LNCaP clone FGC (cell line): ENCODE measurements at regions not wholly inside any gene's neighbourhood (a gene's known extent, or its start where the extent isn't known, plus 50 kb on each side); places are given as distances from the start of the nearest gene placed in this dataset.
"Not testable (repeated sequence)": the region's sequence is repeated elsewhere in the genome, so short reads cannot be mapped to it uniquely, and the experiment has no call there.

Experiments used
- DNase-seq: peaks from one replicate; pipeline ENCODE4 v3.0.0-alpha.2; 2011; ENCODE audit warnings: low read depth
- H3K4me3 ChIP-seq: 2 replicates; pipeline ENCODE4 v1.5.1; 2011; ENCODE audit warnings: mild to moderate bottlenecking, low read depth, low read length, control low read depth
- CTCF ChIP-seq: IDR thresholded peaks from 2 replicates; pipeline ENCODE4 v1.5.1; 2012; ENCODE audit warnings: mild to moderate bottlenecking; ENCODE audit not compliant: control insufficient read depth, insufficient read depth; ENCODE audit errors: extremely low read depth

- DNase-seq = no peak
- no peak for TF ChIP-seq CTCF
- H3K4me3 ChIP-seq = no peak overlapping the region
Measured at GRCh38 chr1:234893359-234893724, 235.3 kb downstream of the TOMM20 start.

GRCh38 chr1:234892642-234893041 lies 236.0 kb downstream of the TOMM20 start:
- DNase-seq = no peak
- TF ChIP-seq CTCF = no peak
- no peak overlapping the region for H3K4me3 ChIP-seq

DNA sequence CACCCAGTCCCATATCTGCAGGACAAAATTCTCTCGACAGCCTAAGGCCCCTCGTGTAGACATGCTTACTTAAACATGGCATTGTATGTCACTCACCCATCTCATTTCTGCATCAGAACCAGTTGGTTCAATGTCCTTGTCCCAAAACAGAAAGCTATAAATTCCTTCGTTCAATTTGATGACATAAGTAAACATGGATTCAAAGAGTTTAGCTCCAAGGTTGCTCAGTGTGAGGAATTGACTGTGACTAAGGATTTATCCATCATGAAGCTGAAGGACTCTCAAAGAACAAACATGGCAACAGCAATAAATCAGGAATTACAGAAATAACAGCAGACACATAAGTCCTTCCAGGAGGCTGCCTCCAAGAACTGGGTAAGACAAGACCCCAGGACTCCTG lies 237.2 kb downstream of the TOMM20 start:
- no peak overlapping the region for H3K4me3 ChIP-seq
- no peak for DNase-seq
- no peak for TF ChIP-seq CTCF

DNA sequence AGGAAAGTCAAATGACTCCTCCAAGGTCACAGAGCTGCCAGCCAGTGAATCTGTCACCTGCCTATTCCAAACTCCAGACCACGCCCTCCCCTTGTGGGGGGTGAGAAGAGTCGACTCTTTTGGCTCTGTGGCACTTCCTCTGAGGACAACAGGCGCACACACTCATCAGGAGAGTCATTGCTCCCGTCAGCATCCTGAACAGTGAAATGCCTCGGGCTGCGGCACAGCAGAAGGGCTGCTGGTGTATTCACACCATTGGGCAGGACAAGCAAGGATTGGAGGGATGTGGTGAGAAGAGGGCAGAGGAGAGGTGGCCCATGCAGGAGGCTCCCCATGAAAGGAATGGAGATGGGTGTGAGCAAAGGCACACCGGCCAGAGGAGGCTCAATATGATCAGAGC lies 239.0 kb downstream of the TOMM20 start:
- H3K4me3 ChIP-seq = no peak overlapping the region
- DNase-seq = no peak
- no peak for TF ChIP-seq CTCF

DNA sequence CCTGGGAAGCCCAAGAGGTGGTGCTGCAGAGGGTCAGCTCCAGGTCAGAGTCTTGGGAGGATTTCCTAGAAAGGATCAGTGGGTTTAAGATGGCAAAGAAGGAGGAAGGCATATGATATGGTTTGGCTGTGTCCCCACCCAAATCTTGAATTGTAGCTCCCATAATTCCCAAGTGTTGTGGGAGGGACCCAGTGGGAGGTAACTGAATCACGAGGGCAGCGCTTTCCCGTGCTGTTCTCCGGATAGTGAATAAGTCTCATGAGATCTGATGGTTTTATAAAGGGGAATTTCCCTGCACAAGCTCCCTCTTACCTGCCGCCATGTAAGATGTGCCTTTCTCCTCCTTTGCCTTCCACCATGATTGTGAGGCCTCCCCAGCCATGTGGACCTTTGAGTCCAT lies 240.4 kb downstream of the TOMM20 start:
- DNase-seq, H3K4me3 ChIP-seq: not testable (repeated sequence)

GRCh38 chr1:234887016-234887900 lies 241.4 kb downstream of the TOMM20 start:
- no peak overlapping the region for H3K4me3 ChIP-seq
- DNase-seq = no peak
- no peak for TF ChIP-seq CTCF

DNA sequence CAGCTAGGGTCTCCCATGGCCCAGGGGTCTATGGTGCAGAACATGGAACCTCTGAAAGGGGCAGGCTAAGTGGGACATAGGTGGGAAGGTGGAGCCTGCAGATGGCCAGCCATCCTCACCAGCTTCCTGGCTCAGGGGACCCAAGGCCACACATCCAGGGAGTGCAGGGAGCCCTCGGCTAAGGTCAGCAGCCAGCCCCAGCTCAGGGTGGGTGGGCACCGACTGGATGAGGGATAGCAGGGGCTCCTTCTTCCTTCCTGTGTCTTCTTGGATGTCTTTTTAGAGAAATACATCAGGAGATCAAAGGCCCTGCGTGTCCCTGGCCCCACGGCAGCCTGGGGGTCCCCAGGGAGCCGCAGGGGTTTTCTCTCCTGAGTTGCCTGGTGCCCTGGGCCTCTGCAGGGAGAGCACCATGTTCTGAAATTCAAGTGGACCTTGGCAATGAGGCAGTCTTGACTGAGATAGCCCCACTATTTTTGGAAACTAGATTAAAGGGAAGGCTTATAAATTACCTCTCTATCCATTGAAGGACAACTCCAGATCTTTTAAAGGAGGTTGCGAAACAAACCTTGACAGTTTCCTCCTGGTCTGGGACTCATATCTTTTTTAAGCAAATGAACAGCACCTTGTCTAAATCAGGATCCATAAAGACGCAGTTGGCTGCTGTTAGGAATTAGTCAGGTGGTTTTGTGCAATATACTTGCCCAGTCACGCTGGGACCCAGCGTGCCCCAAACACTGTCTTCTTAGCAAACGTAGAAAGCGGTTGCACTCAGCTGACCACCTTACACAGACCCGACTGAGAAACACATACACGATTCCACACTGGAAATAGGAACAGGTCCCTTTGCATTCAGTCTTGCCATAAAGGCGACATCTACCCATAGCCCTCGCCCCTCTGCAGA lies 242.3 kb downstream of the TOMM20 start:
- no peak for DNase-seq
- TF ChIP-seq CTCF = no peak
- H3K4me3 ChIP-seq = no peak overlapping the region
